Endothelial cell (in vitro differentiated cells): ENCODE measurements at regions not wholly inside any gene's neighbourhood (a gene's known extent, or its start where the extent isn't known, plus 50 kb on each side); places are given as distances from the start of the nearest gene placed in this dataset.
A peak's percentile ranks its signal among the peaks of the same experiment; 100 is the strongest.

Experiments used
- DNase-seq: peaks from one replicate; pipeline ENCODE4 v3.0.0; 2021; ENCODE audit warnings: low spot score
- H3K27ac Mint-ChIP-seq: one replicate; pipeline ENCODE4 v1.8.0; 2021; ENCODE audit warnings: mixed read lengths, inconsistent platforms; ENCODE audit not compliant: unreplicated experiment
- H3K27me3 Mint-ChIP-seq: one replicate; pipeline ENCODE4 v1.8.0; 2021; ENCODE audit warnings: mild to moderate bottlenecking, moderate library complexity, mixed read lengths, inconsistent platforms; ENCODE audit not compliant: unreplicated experiment
- H3K36me3 Mint-ChIP-seq: one replicate; pipeline ENCODE4 v1.8.0; 2021; ENCODE audit warnings: mild to moderate bottlenecking, low read depth, mixed read lengths, inconsistent platforms; ENCODE audit not compliant: unreplicated experiment
- H3K4me1 Mint-ChIP-seq: one replicate; pipeline ENCODE4 v1.8.0; 2021; ENCODE audit warnings: mild to moderate bottlenecking, mixed read lengths, inconsistent platforms; ENCODE audit not compliant: unreplicated experiment
- H3K4me3 Mint-ChIP-seq: one replicate; pipeline ENCODE4 v1.8.0; 2021; ENCODE audit warnings: mild to moderate bottlenecking, mixed read lengths, inconsistent platforms; ENCODE audit not compliant: unreplicated experiment
- H3K9me3 Mint-ChIP-seq: one replicate; pipeline ENCODE4 v1.8.0; 2021; ENCODE audit warnings: mixed read lengths, inconsistent platforms; ENCODE audit not compliant: unreplicated experiment
- CTCF ChIP-seq: fragments of 200-600 bp; sonication (generic); IDR thresholded peaks from one replicate; pipeline ENCODE4 v1.5.0; 2021; ENCODE audit warnings: antibody characterized with exemption; ENCODE audit not compliant: unreplicated experiment

- Mint-ChIP-seq H3K4me1 (peaks cover 6% of the 10 kb centered on the region), H3K36me3 (peaks cover 8% of the 10 kb centered on the region), H3K27me3 (peaks cover 2% of the 10 kb centered on the region), H3K9me3 (peaks cover 7% of the 10 kb centered on the region), H3K27ac (no peak overlapping the region), H3K4me3 (no peak overlapping the region)
- no peak for TF ChIP-seq CTCF
- no peak for DNase-seq
Observed at GRCh38 chr9:12955510-12956163, 180.8 kb downstream of the LURAP1L start.

- Mint-ChIP-seq H3K27me3 (peaks cover 2% of the 10 kb centered on the region), H3K27ac (peak overlapping the region; percentile 63), H3K36me3 (peaks cover 8% of the 10 kb centered on the region), H3K9me3 (peaks cover 7% of the 10 kb centered on the region), H3K4me1 (peaks cover 6% of the 10 kb centered on the region), H3K4me3 (no peak overlapping the region)
- no peak for TF ChIP-seq CTCF
- DNase-seq, result no peak
Observed at GRCh38 chr9:12956261-12956660, 181.4 kb downstream of the LURAP1L start.

- H3K4me3 Mint-ChIP-seq, result no peak overlapping the region
- peaks cover 6% of the 10 kb centered on the region for H3K4me1 Mint-ChIP-seq
- H3K27me3 Mint-ChIP-seq, result peaks cover 2% of the 10 kb centered on the region
- H3K27ac Mint-ChIP-seq, result no peak overlapping the region
- no peak for TF ChIP-seq CTCF
- H3K36me3 Mint-ChIP-seq, result peaks cover 8% of the 10 kb centered on the region
- peaks cover 7% of the 10 kb centered on the region for H3K9me3 Mint-ChIP-seq
- no peak for DNase-seq
Observed at GRCh38 chr9:12956805-12957204, 182.0 kb downstream of the LURAP1L start.

GRCh38 chr9:12958279-12958678 is 183.5 kb downstream of the LURAP1L start:
- DNase-seq, result no peak
- no peak overlapping the region for H3K27ac Mint-ChIP-seq
- H3K27me3 Mint-ChIP-seq, result peaks cover 2% of the 10 kb centered on the region
- peaks cover 7% of the 10 kb centered on the region for H3K9me3 Mint-ChIP-seq
- no peak overlapping the region for H3K4me3 Mint-ChIP-seq
- peaks cover 6% of the 10 kb centered on the region for H3K4me1 Mint-ChIP-seq
- peaks cover 8% of the 10 kb centered on the region for H3K36me3 Mint-ChIP-seq
- TF ChIP-seq CTCF, result no peak

GRCh38 chr9:12958708-12959107 is 183.9 kb downstream of the LURAP1L start:
- H3K4me1 Mint-ChIP-seq, result peaks cover 6% of the 10 kb centered on the region
- peaks cover 8% of the 10 kb centered on the region for H3K36me3 Mint-ChIP-seq
- no peak for DNase-seq
- peaks cover 2% of the 10 kb centered on the region for H3K27me3 Mint-ChIP-seq
- peaks cover 7% of the 10 kb centered on the region for H3K9me3 Mint-ChIP-seq
- no peak for TF ChIP-seq CTCF
- H3K27ac Mint-ChIP-seq, result no peak overlapping the region
- peak overlapping the region; percentile 56 for H3K4me3 Mint-ChIP-seq
